ENCODE measurements at regions not wholly inside any gene's neighbourhood (a gene's known extent, or its start where the extent isn't known, plus 50 kb on each side); places are given as distances from the start of the nearest gene placed in this dataset.
"Not testable (repeated sequence)": the region's sequence is repeated elsewhere in the genome, so short reads cannot be mapped to it uniquely, and the experiment has no call there.

- DNase-seq (ENCODE audit: low read depth in 2 of 2) = no peak
These were observed 138.5 kb upstream of the NETO1 start for GRCh38 chr18:73006331-73006730.

DNA sequence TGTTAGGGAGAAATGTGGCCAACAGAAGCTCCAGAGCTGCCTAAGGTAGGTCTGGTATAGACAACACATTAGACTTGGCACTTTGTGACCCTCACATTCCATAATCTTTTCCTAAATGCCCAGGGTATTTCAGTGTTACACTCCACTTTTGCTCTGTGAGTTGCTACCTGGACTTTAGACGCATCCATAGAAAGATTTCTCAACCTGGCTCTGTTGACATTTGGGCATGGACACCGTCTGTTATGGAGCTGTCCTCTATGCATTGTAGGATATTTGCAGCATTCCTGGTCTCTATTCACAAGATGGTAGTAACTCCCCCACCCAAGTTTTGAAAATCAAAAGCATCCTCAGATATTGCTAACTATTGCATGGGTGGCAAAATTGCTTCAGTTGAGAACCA, 136.5 kb upstream of the NETO1 start:
- DNase-seq (ENCODE audit: low read depth in 2 of 2) = no peak

DNA sequence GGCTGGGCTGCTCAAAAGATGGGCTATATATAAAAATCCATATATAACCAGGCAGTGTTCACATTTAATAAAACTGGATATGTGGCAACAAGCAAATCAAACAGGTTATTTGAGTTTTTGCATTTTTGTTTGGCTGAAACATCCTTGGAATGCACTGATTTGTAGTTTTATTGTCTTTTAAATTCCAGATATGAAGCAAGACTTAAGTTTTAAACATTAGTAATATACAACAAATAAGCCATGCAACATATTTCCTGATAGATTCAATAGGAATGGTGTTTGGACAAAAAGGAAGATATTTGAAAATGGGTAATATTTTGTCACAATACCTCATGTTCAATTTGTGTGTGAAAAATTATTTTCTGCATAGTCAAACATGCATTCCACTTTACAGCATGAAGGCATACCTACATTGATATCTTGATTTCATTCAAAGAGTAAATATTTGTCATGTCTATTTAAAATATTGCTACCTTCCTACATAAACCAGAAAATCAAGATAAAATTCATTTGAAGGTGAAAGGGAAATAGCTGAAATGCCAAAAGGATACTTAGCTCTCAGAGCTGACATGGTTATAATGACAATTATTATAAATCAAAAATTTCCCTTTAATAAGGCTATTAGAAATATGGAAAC, 132.3 kb upstream of the NETO1 start:
- no peak for DNase-seq (ENCODE audit: low read depth in 2 of 2)

GRCh38 chr18:72995558-72995957, 127.8 kb upstream of the NETO1 start:
- no peak for DNase-seq (ENCODE audit: low read depth in 2 of 2)

DNA sequence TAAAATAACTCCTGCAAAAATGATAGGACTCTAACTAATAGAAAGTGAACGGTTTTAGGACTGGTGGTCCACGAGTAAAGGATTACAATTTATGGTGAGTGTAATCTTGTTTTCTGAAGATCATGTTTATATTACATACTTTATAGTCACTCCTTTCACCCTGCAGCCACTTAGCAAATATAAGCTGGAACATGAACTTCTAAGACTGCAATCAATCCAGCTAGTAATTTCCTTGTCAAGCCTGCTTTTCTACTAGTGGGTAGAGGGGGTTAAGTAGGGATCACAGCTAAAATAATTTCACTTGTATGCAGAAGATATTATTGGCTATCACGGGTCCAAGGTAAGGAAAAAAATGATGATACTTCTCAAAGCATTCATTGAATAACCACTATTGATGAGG, 125.5 kb upstream of the NETO1 start:
- DNase-seq (ENCODE audit: low read depth in 2 of 2) = no peak

- no peak for DNase-seq (ENCODE audit: low read depth in 2 of 2)
These were observed 123.6 kb upstream of the NETO1 start for GRCh38 chr18:72991379-72991778.

DNA sequence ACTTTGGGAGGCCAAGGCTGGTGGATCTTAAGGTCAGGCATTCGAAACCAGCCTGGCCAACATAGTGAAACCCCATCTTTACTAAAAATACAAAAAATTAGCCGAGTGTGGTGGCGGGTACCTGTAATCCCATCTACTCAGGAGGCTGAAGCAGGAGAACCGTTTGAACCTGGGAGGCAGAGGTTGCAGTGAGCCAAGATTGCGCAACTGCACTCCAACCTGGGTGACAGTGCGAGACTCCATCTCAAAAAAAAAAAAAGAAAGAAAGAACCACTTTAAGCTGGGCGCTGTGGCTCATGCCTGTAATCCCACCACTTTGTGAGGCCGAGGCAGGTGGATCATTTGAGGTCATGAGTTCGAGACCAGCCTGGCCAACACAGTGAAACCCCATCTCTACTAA, 119.8 kb upstream of the NETO1 start:
- DNase-seq (ENCODE audit: low read depth in 2 of 2) = not testable (repeated sequence)

DNA sequence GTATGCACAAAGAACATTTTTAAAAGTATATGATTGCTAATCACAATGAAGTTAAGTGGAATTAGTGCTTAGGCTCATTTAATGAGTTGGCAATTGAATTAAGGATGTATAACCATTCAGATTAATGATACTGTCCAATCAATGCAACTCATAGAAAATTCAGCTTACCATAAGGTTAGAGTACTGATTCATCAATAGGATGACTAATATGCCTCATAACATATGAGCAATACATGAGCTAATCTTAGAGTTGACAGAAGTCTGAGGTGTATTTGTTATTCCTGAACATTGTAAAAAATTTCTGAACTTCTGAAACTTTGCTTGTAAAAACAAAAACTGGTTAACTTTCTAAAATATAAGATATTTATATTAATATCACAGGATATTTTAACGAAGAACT, 118.3 kb upstream of the NETO1 start:
- DNase-seq (ENCODE audit: low read depth in 2 of 2) = no peak

DNA sequence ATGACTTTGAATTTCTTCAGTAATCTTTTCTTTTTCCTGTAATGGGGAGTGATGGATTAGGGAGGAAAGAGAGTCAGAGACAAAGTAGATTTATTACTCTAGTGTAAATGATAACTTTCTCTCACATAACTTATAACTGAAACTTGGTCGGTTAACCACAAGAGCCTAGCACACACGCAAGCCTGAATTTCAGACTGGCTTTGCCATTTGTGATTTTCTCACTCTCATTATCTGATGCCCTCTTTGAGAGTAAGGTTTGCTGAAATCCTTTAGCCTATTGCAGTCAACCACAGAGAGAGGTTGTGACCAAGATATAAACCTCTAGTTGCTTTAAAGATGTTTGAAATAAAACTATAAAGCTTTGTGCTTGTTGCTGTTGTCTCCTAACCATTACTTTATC, 117.9 kb upstream of the NETO1 start:
- no peak for DNase-seq (ENCODE audit: low read depth in 2 of 2)

DNA sequence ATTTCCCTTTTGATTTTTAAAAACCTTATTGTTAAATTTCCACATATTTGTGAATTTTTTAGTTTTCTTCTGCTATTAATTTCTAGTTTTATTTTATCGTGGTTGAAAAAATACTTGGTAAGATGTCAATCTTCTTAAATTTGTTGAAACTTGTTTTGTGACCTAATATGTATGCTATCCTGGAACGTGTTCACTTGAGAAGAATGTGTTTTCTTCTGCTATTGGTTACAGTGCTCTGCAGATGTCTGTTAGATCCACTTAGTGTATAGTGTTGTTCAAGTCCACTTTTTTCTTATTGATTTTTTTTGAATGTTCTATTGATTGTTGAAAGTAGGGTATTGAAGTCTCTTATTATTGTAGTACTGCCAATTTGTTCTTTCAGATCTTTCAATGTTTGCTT, 116.5 kb upstream of the NETO1 start:
- no peak for DNase-seq (ENCODE audit: low read depth in 2 of 2)

- no peak for DNase-seq (ENCODE audit: low read depth in 2 of 2)
These were observed 106.1 kb upstream of the NETO1 start for GRCh38 chr18:72973841-72974240.

DNA sequence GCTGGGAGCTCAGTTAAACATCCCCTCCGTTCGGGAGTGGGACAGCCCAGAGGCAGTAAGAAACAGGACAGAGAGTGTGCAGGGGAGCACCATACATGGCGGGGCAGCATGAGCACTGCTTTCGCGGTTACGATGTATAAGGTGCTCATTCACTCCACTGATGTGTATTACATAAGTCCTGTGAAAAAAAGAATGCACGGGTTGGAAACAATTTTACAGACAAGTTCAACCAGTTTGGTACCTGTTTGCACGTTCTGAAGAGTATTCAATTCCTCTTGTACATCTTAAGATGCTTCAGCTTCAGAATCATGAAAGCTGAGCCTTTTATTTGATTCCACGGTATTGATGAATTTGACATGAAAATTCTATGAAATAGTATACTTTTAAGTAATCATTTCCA, 97.8 kb upstream of the NETO1 start:
- no peak for DNase-seq (ENCODE audit: low read depth in 2 of 2)

DNA sequence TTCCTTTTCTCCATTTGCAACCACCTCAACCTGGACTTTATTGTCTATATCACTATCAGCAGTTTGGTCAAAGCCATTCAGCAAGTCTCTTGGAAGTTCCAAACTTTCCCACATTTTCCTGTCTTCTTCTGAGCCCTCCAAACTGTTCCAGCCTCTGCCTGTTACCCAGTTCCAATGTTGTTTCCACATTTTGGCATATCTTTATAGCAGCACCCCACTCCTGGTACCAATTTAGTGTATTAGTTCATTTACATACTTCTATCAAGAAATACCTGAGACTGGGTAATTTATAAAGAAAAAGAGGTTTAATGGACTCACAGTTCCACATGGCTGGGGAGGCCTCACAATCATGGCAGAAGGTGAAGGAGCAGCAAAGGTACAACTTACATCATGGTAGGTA, 90.4 kb upstream of the NETO1 start:
- not testable (repeated sequence) for DNase-seq (ENCODE audit: low read depth in 2 of 2)

GRCh38 chr18:72948439-72948838, 80.7 kb upstream of the NETO1 start:
- no peak for DNase-seq (ENCODE audit: low read depth in 2 of 2)

DNA sequence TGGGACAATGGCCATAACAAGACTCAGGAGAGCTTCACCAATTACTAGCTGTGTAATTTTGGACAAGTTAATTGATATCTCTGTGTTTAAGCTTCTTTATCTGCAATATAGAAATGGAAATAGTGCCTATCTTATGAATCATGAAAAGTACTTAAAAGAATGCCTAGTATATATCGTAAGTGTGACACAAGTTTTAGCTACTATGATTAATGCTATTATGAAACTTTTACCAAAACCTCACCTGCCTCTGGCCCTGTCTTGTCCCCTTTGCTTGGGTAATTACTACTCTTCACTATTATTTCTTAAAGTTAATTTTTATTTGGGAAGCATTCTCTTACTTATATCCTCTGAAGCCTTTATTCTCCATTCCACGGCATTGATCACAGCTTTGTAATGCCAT, 75.0 kb upstream of the NETO1 start:
- DNase-seq (ENCODE audit: low read depth in 2 of 2) = no peak

DNA sequence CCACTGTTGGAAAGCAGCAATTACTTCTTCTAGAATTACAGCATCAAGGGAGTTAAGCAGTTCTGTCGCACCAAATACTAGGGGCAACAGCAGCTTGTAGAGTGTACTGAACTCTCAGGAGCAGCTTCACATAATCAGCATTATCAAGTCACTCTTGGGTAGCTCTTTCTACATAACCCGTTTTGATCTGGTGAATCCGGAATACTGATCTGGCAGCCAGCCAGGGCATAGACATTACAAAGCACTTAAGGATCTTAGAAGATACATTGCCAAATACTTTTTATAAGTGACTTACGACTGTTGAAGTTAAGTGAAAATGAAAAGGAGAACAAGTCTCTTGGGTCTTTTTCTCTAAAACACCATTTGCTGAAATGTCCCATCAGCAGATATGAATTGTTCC, 73.2 kb upstream of the NETO1 start:
- no peak for DNase-seq (ENCODE audit: low read depth in 2 of 2)

GRCh38 chr18:72940509-72940908, 72.7 kb upstream of the NETO1 start:
- DNase-seq (ENCODE audit: low read depth in 2 of 2) = no peak

DNA sequence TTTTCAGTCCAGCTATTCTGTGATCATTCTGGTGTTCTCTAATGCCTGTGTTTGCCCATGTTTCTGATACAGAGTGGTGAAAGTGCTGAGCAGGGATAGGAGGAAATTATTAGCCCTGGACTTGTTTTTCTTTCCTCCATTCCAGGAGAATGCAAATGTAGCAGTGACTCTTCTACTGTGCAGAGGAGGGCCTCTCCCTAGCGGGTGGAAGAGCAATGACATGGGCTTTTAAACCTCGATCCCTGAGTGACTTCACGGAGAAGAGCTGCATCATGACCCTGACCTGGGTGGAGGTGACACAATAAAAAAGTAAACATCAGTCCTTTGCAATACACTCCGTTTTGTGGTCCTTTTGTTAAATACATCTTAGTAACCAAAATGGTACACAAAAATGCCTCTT, 68.0 kb upstream of the NETO1 start:
- DNase-seq (ENCODE audit: low read depth in 2 of 2) = no peak

GRCh38 chr18:72922895-72923294, 55.1 kb upstream of the NETO1 start:
- DNase-seq (ENCODE audit: low read depth in 2 of 2) = no peak

All from stimulated activated CD8-positive, alpha-beta memory T cell treated with anti-CD3 and anti-CD28 coated beads, Interleukin-2, amount 100 ng/mL, for 1 hour (primary cell).